Dedifferentiated amniotic fluid mesenchymal stem cell (primary cell): ENCODE measurements at regions not wholly inside any gene's neighbourhood (a gene's known extent, or its start where the extent isn't known, plus 50 kb on each side); places are given as distances from the start of the nearest gene placed in this dataset.
"Not testable (repeated sequence)": the region's sequence is repeated elsewhere in the genome, so short reads cannot be mapped to it uniquely, and the experiment has no call there.

Experiments
- DNase-seq: peaks from one replicate; pipeline ENCODE4 v3.0.0-alpha.2; 2016; ENCODE audit errors: extremely low spot score

DNA sequence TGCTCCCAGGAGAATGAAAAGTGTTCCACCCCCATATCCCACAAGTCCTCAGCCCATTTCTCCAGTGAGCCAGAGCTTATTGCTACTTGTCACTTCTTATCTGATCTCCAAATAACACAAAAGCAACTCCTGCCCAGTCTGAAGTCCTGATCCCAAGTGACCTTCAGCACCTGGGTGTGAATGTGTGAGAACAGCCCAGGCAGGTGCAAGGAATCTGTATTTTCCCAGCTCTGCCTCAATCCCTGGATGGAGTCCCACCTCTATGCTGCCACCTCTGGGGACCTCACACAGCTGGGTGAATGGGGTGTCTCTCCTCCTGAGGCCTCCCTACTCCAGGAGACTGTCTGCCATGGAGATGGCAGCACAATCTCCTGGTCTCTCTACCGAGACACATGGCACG, 402.4 kb upstream of the PROX1 start:
- no peak for DNase-seq

DNA sequence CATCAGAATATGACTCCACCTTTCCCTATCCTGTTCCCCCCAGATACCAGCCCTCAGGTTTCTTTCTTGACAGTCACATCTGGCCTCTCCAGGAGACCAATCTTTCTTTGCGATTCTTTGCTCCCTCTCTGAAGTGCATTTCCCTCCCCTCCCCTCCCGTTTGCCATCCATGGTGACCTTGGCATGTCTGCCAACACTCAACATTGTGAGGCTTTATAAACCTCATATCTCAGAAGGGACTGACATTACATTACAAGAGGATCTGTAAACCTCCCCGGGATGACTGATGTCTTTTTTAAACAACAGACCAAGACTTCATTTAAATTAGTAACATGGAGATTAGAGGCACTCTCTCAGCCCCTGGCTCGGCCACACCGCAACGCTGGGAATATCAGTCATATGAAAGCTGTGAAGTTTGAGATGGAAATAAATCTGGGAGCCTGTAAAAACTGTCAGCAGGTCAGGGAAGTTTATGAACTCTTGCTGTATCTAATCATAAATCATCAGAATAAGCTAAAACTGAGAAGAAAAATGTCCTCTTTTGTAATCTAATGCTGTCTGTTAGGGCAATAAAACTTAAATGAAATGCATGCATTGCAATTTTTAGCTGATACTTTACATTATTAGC, 401.7 kb upstream of the PROX1 start:
- DNase-seq: no peak

- no peak for DNase-seq
These were observed 401.2 kb upstream of the PROX1 start for GRCh38 chr1:213586587-213586972.

DNA sequence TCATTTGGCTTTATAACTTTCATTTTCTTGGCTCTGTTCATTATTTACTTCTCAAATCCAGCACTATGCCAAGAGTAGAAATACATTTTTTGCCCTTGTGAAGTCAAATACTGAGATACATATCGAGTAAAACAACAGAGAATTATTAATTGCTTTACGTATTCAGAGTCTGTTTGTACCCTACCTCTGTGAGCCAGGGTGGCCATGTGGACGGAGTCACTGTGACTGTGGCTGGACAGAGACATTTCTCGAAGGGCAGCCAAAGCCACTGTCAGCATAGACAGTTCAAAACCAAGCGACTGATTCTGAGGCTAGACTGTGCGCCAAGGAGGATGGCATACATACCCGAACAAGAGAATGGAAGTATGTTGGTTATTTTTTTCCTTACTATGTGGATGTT, 391.0 kb upstream of the PROX1 start:
- no peak for DNase-seq

DNA sequence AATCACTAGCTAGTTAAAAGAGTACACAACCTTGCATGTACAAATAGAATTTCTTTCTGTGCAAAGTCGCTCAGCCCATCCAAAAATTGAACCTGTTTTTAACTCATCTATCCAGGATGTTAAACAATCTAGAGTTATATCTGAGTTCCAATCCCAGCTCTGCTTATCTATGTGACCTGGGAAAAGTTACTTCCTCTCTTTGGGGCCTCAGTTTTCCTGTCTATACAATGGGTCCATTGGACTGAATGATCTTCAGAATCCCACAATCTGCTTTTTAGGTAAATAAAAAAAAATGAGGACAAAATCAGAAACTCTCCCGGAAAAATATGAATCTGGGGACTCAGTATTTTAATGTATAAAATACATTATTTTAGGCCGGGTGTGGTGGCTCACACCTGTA, 389.5 kb upstream of the PROX1 start:
- no peak for DNase-seq

DNA sequence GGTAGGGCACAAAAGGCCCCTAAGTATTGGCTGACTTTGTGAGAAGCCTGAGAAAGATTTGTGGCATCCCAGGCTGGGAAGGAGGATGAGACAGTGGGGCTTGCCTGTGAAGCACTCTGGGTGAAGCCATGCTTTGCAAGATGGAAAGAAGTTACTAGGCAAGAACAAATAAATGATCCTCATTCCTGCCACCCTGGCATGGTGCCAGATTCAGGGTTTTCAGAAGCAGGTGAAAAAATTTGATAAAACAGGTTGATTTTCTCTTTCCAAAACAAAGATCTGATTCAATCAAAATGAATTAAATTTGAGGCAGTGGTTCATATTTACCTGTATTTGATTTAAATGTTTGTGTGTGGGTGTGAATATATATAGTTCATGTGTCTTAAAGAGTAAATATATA, 386.9 kb upstream of the PROX1 start:
- DNase-seq: no peak

DNA sequence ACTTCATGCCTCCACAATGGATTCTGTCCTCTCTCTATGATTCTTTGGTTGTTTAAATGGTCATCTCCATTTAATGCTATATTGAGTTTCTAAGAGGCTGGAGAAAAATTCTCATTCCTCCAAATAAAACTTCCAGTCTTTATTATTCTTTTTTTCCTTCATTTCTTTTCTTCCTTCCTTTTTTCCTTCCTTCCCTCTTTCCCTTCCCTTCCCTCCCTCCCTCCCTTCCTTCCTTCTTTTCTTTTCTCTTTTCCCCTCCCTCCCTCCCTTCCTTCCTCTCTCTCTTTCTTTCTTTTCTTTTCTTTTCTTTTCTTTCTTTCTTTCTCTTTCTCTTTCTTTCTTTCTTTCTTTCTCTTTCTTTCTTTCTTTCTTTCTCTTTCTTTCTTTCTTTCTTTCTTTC, 386.1 kb upstream of the PROX1 start:
- not testable (repeated sequence) for DNase-seq

DNA sequence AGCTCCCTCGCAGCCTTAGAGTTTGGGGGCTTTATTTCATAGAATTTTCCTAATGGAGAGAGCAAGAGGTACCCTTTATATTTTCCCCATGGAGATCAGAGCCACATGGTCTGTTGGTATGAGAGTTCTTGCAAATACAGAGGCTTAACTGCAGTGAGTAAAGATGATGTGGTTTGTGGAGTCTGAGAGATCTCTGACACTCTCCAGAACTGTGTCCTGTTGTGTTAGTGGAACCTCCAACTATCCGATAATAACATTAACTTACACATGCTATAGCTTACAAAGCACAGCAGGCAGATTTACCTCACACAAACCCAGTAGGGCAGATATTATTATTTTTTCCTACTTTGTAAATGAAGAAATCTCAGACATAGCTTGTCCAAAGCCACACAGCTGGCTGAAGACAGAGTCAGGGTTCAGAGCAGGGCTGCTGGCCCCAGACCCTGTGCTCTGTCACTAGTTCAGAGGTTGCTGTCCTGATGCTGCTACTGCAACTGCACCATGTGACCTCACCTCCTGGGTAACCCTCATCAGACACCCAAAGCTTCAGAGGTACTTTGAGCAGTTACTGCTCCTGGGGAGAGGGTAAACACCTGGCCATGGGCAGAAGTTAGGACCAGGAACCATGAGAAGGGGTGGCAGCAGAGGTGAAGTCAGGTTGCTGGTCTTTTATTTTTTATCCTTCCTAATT, 384.8 kb upstream of the PROX1 start:
- DNase-seq: no peak

DNA sequence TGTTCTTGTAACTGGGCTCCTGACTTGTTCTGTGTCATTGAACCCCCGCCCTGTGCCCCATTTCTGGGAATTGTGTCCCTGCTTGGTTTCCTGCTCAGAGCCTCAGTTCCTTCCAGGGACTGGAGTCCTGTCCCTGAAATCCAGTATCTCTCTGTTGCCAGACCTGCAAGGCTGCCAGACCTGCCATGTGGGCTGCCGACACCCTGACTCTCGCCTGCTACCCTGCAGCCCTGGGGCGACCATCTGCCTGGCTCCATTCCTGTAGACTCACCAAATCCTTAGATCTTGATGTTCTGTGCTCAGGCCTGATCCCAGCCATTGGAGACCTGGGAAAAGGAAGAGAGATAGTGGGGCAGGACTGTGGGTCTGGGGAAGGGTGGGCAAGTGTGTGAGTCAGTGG, 383.3 kb upstream of the PROX1 start:
- DNase-seq: no peak

- DNase-seq: no peak
These were observed 382.0 kb upstream of the PROX1 start for GRCh38 chr1:213605732-213606131.

DNA sequence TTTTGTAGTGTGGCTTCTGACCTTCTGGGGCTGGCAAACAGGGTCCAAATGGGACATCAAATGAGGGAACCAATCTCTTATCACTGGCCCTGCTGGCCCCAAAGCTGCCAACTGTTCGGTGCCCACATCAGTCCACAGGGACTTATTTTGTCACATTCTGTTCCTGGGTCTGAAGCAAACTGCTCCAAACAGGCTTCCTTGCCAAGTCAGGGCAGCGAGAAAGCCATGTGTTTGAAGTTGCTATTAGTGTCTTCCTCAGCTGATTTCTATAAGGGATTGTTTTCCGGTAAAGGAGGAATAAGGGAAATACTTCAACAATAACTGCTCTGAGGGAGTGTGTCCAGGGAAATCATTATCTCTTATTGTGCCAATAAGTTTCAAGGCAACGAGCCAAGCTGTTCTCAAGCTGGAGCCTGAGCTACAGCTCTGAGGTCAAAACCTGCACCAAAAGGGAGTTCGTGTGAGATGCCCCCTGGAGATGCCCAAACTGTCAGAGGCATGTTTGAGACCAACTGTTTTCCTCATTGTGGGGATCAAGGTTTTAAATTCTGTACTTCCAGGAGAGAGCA, 381.4 kb upstream of the PROX1 start:
- DNase-seq: no peak

DNA sequence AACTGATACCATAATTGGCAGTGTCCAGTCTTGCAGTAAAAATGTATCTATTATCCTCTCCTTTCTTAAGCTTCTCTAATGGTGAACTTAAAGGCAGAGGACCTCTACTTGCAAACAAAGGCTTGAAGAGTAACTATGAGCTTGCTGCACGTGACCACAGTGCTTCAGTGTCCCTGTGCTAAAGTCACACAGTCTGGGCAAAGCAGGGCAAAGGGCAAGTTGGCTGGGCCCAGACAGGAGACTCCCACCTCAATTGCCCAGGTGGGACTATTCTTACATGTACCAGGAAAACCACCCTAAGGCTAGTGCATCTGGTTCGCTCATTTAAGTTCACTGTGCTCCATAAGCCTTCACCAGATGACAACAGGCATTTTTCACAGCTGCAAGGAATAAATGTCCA, 374.2 kb upstream of the PROX1 start:
- no peak for DNase-seq

- DNase-seq: no peak
These were observed 372.4 kb upstream of the PROX1 start for GRCh38 chr1:213615226-213615916.

GRCh38 chr1:213617133-213617532, 370.6 kb upstream of the PROX1 start:
- no peak for DNase-seq

GRCh38 chr1:213618094-213618493, 369.7 kb upstream of the PROX1 start:
- DNase-seq: no peak

GRCh38 chr1:213619026-213619425, 368.7 kb upstream of the PROX1 start:
- no peak for DNase-seq

- no peak for DNase-seq
These were observed 366.7 kb upstream of the PROX1 start for GRCh38 chr1:213621077-213621476.

- DNase-seq: no peak
These were observed 365.3 kb upstream of the PROX1 start for GRCh38 chr1:213622365-213623063.

- no peak for DNase-seq
These were observed 364.6 kb upstream of the PROX1 start for GRCh38 chr1:213623064-213623581.

GRCh38 chr1:213623862-213624261, 363.9 kb upstream of the PROX1 start:
- no peak for DNase-seq

DNA sequence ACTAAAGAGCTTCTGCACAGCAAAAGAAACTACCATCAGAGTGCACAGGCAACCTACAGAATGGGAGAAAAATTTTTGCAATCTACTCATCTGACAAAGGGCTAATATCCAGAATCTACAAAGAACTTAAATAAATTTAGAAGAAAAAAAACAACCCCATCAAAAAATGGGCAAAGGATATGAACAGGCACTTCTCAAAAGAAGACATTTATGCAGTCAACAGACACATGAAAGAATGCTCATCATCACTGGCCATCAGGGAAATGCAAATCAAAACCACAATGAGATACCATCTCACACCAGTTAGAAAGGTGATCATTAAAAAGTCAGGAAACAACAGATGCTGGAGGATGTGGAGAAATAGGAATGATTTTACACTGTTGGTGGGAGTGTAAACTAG, 351.0 kb upstream of the PROX1 start:
- not testable (repeated sequence) for DNase-seq

DNA sequence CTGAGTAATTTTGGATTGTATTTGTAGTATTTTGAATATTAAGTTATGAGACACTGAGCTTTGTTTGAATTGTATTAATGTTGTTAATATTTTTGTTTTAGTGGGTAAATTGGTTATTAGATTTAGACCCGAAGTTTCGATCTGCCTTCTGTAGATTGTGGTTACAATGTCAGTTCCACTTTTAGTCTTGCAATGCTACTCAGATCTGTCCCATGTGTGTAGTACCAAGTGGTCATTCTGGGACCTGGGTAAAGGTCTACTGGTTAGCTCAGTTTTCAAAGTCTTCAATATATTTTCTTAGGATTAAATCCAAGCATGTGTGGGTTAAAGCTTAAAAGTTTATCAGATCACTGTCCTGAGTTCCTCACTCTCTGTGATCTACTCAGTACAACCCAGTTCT, 346.5 kb upstream of the PROX1 start:
- DNase-seq: no peak
